ENCODE measurements at regions not wholly inside any gene's neighbourhood (a gene's known extent, or its start where the extent isn't known, plus 50 kb on each side); places are given as distances from the start of the nearest gene placed in this dataset.
A peak's percentile ranks its signal among the peaks of the same experiment; 100 is the strongest.

- Histone ChIP-seq H4K8ac (ENCODE audit: low read depth, low read length) (no peak overlapping the region), H3K9ac (ENCODE audit: low read length) (no peak overlapping the region)
- WGBS (ENCODE audit: extremely low coverage, insufficient coverage, insufficient read length) = no CpG with 5 or more reads among the region's 4 CpGs
These were observed 104.2 kb downstream of the ACKR3 start for GRCh38 chr2:236673823-236674185.

GRCh38 chr2:236674238-236674637 is 104.6 kb downstream of the ACKR3 start:
- peak overlapping the region; percentile 8 for H3K27ac ChIP-seq (ENCODE audit: low read depth, low read length)
- H4K91ac ChIP-seq (ENCODE audit: low read depth, low read length) = peak overlapping the region; percentile 58
- WGBS (ENCODE audit: extremely low coverage, insufficient coverage, insufficient read length) = no CpG with 5 or more reads among the region's 7 CpGs
- peak overlapping the region; percentile 45 for H2BK5ac ChIP-seq (ENCODE audit: low read depth, low read length, poor library complexity)
- H2AK5ac ChIP-seq (ENCODE audit: low read length) = peak overlapping the region; percentile 92
- H3K18ac ChIP-seq (ENCODE audit: low read length) = no peak overlapping the region
- H2BK12ac ChIP-seq (ENCODE audit: low read length) = peak overlapping the region; percentile 92
- H3K79me2 ChIP-seq (ENCODE audit: control insufficient read depth, insufficient read depth, low read length, poor library complexity) = no peaks in the 10 kb centered on the region
- peaks cover 10% of the 10 kb centered on the region for H3K9me3 ChIP-seq (ENCODE audit: insufficient read depth, low read depth, low read length)
- H3K4ac ChIP-seq (ENCODE audit: low read depth, low read length) = no peak overlapping the region
- H3K4me1 ChIP-seq (ENCODE audit: control insufficient read depth in 1 of 2, insufficient read depth in 2 of 2, low read length in 2 of 2) = peaks cover 7% of the 10 kb centered on the region in 2 experiments
- peak overlapping the region; percentile 24 for H4K8ac ChIP-seq (ENCODE audit: low read depth, low read length)
- H3K79me1 ChIP-seq (ENCODE audit: low read length) = peaks cover 18% of the 10 kb centered on the region
- no peaks in the 10 kb centered on the region for H3K27me3 ChIP-seq (ENCODE audit: insufficient read depth, low read length)
- H3K36me3 ChIP-seq (ENCODE audit: control insufficient read depth in 1 of 2, insufficient read depth in 2 of 2, low read length in 2 of 2) = no peaks in the 10 kb centered on the region
- peak overlapping the region; percentile 87 for H2BK120ac ChIP-seq (ENCODE audit: insufficient read depth, low read length, poor library complexity)
- H4K12ac ChIP-seq (ENCODE audit: low read depth, low read length) = no peak overlapping the region
- peak overlapping the region; percentile 28 for H3K14ac ChIP-seq (ENCODE audit: low read length)
- H3K9ac ChIP-seq (ENCODE audit: low read length) = no peak overlapping the region
- no peak for DNase-seq
- no peak overlapping the region for H3K4me2 ChIP-seq (ENCODE audit: low read length)
- no peak overlapping the region for H3K23ac ChIP-seq (ENCODE audit: low read length)
- no peak overlapping the region for H2AFZ ChIP-seq (ENCODE audit: insufficient read depth, low read length, poor library complexity)
- no peak overlapping the region for H3K4me3 ChIP-seq (ENCODE audit: low read depth, low read length)

More at GRCh38 chr2:236673823-236674185, 104.2 kb downstream of the ACKR3 start:
- peak; percentile 31 to 66 for DNase-seq
- H3K27ac ChIP-seq (ENCODE audit: low read depth, low read length) = no peak overlapping the region
- peak overlapping the region; percentile 92 for H2BK12ac ChIP-seq (ENCODE audit: low read length)
- H3K23ac ChIP-seq (ENCODE audit: low read length) = no peak overlapping the region
- no peak overlapping the region for H2AFZ ChIP-seq (ENCODE audit: insufficient read depth, low read length, poor library complexity)
- no peak overlapping the region for H2BK5ac ChIP-seq (ENCODE audit: low read depth, low read length, poor library complexity)
- H3K36me3 ChIP-seq (ENCODE audit: control insufficient read depth in 1 of 2, insufficient read depth in 2 of 2, low read length in 2 of 2) = no peaks in the 10 kb centered on the region
- H3K14ac ChIP-seq (ENCODE audit: low read length) = no peak overlapping the region
- H3K27me3 ChIP-seq (ENCODE audit: insufficient read depth, low read length) = no peaks in the 10 kb centered on the region
- H2AK5ac ChIP-seq (ENCODE audit: low read length) = no peak overlapping the region
- no peak overlapping the region for H3K4me3 ChIP-seq (ENCODE audit: low read depth, low read length)
- H3K79me1 ChIP-seq (ENCODE audit: low read length) = peaks cover 19% of the 10 kb centered on the region
- H4K12ac ChIP-seq (ENCODE audit: low read depth, low read length) = no peak overlapping the region
- no peak overlapping the region for H3K4ac ChIP-seq (ENCODE audit: low read depth, low read length)
- H3K18ac ChIP-seq (ENCODE audit: low read length) = no peak overlapping the region
- no peak overlapping the region for H4K91ac ChIP-seq (ENCODE audit: low read depth, low read length)
- no peak overlapping the region for H2BK120ac ChIP-seq (ENCODE audit: insufficient read depth, low read length, poor library complexity)
- peaks cover 7 to 8% of the 10 kb centered on the region in 2 experiments for H3K4me1 ChIP-seq (ENCODE audit: control insufficient read depth in 1 of 2, insufficient read depth in 2 of 2, low read length in 2 of 2)
- H3K4me2 ChIP-seq (ENCODE audit: low read length) = no peak overlapping the region
- H3K9me3 ChIP-seq (ENCODE audit: insufficient read depth, low read depth, low read length) = peaks cover 10% of the 10 kb centered on the region
- no peaks in the 10 kb centered on the region for H3K79me2 ChIP-seq (ENCODE audit: control insufficient read depth, insufficient read depth, low read length, poor library complexity)

GRCh38 chr2:236674646-236675045 is 105.0 kb downstream of the ACKR3 start:
- H3K23ac ChIP-seq (ENCODE audit: low read length) = no peak overlapping the region
- H2BK5ac ChIP-seq (ENCODE audit: low read depth, low read length, poor library complexity) = peak overlapping the region; percentile 45
- H2AK5ac ChIP-seq (ENCODE audit: low read length) = peak overlapping the region; percentile 92
- H3K18ac ChIP-seq (ENCODE audit: low read length) = no peak overlapping the region
- H4K8ac ChIP-seq (ENCODE audit: low read depth, low read length) = no peak overlapping the region
- no peak overlapping the region for H4K12ac ChIP-seq (ENCODE audit: low read depth, low read length)
- no peak for DNase-seq
- H3K36me3 ChIP-seq (ENCODE audit: control insufficient read depth in 1 of 2, insufficient read depth in 2 of 2, low read length in 2 of 2) = no peaks in the 10 kb centered on the region
- H2BK120ac ChIP-seq (ENCODE audit: insufficient read depth, low read length, poor library complexity) = peak overlapping the region; percentile 87
- no peak overlapping the region for H3K4me2 ChIP-seq (ENCODE audit: low read length)
- WGBS (ENCODE audit: extremely low coverage, insufficient coverage, insufficient read length) = no CpG with 5 or more reads among the region's 7 CpGs
- H3K9ac ChIP-seq (ENCODE audit: low read length) = no peak overlapping the region
- peak overlapping the region; percentile 8 for H3K27ac ChIP-seq (ENCODE audit: low read depth, low read length)
- H4K91ac ChIP-seq (ENCODE audit: low read depth, low read length) = peak overlapping the region; percentile 58
- peaks cover 7% of the 10 kb centered on the region in 2 experiments for H3K4me1 ChIP-seq (ENCODE audit: control insufficient read depth in 1 of 2, insufficient read depth in 2 of 2, low read length in 2 of 2)
- no peak overlapping the region for H3K4ac ChIP-seq (ENCODE audit: low read depth, low read length)
- H3K14ac ChIP-seq (ENCODE audit: low read length) = peak overlapping the region; percentile 28
- H2BK12ac ChIP-seq (ENCODE audit: low read length) = peak overlapping the region; percentile 92
- H2AFZ ChIP-seq (ENCODE audit: insufficient read depth, low read length, poor library complexity) = no peak overlapping the region
- peaks cover 18% of the 10 kb centered on the region for H3K79me1 ChIP-seq (ENCODE audit: low read length)
- H3K27me3 ChIP-seq (ENCODE audit: insufficient read depth, low read length) = no peaks in the 10 kb centered on the region
- peaks cover 10% of the 10 kb centered on the region for H3K9me3 ChIP-seq (ENCODE audit: insufficient read depth, low read depth, low read length)
- H3K79me2 ChIP-seq (ENCODE audit: control insufficient read depth, insufficient read depth, low read length, poor library complexity) = no peaks in the 10 kb centered on the region
- H3K4me3 ChIP-seq (ENCODE audit: low read depth, low read length) = no peak overlapping the region

GRCh38 chr2:236675051-236675450 is 105.4 kb downstream of the ACKR3 start:
- Histone ChIP-seq H3K4me3 (ENCODE audit: low read depth, low read length) (no peak overlapping the region), H3K23ac (ENCODE audit: low read length) (no peak overlapping the region), H4K91ac (ENCODE audit: low read depth, low read length) (no peak overlapping the region), H3K9ac (ENCODE audit: low read length) (no peak overlapping the region), H3K18ac (ENCODE audit: low read length) (no peak overlapping the region), H2BK12ac (ENCODE audit: low read length) (no peak overlapping the region), H3K36me3 (ENCODE audit: control insufficient read depth in 1 of 2, insufficient read depth in 2 of 2, low read length in 2 of 2) (no peaks in the 10 kb centered on the region), H4K12ac (ENCODE audit: low read depth, low read length) (no peak overlapping the region), H4K8ac (ENCODE audit: low read depth, low read length) (no peak overlapping the region), H3K4me2 (ENCODE audit: low read length) (no peak overlapping the region), H3K27ac (ENCODE audit: low read depth, low read length) (no peak overlapping the region), H2AK5ac (ENCODE audit: low read length) (no peak overlapping the region), H3K79me2 (ENCODE audit: control insufficient read depth, insufficient read depth, low read length, poor library complexity) (no peaks in the 10 kb centered on the region), H3K4ac (ENCODE audit: low read depth, low read length) (no peak overlapping the region), H3K14ac (ENCODE audit: low read length) (no peak overlapping the region), H3K27me3 (ENCODE audit: insufficient read depth, low read length) (no peaks in the 10 kb centered on the region), H3K79me1 (ENCODE audit: low read length) (peaks cover 16% of the 10 kb centered on the region), H2BK5ac (ENCODE audit: low read depth, low read length, poor library complexity) (no peak overlapping the region), H2AFZ (ENCODE audit: insufficient read depth, low read length, poor library complexity) (no peak overlapping the region), H3K4me1 (ENCODE audit: control insufficient read depth in 1 of 2, insufficient read depth in 2 of 2, low read length in 2 of 2) (peaks cover 7% of the 10 kb centered on the region in 2 experiments), H3K9me3 (ENCODE audit: insufficient read depth, low read depth, low read length) (peaks cover 10% of the 10 kb centered on the region), H2BK120ac (ENCODE audit: insufficient read depth, low read length, poor library complexity) (no peak overlapping the region)
- WGBS (ENCODE audit: extremely low coverage, insufficient coverage, insufficient read length) = no CpG with 5 or more reads among the region's 4 CpGs
- peak; percentile 71 to 94 for DNase-seq
